GM15510 (cell line): ENCODE measurements at regions not wholly inside any gene's neighbourhood (a gene's known extent, or its start where the extent isn't known, plus 50 kb on each side); places are given as distances from the start of the nearest gene placed in this dataset.

Experiments used
- POLR2A ChIP-seq: IDR thresholded peaks from 3 replicates; pipeline ENCODE4 v1.6.1; 2011; ENCODE audit warnings: borderline replicate concordance; ENCODE audit not compliant: insufficient read length; ENCODE audit errors: extremely low read depth

GRCh38 chr6:11903645-11904044 lies 108.5 kb upstream of the HIVEP1 start:
- no peak for TF ChIP-seq POLR2A

- TF ChIP-seq POLR2A, result no peak
These were observed 109.6 kb upstream of the HIVEP1 start for GRCh38 chr6:11902527-11902926.

GRCh38 chr6:11900662-11901598 lies 111.2 kb upstream of the HIVEP1 start:
- TF ChIP-seq POLR2A, result no peak

- no peak for TF ChIP-seq POLR2A
These were observed 112.5 kb upstream of the HIVEP1 start for GRCh38 chr6:11899645-11900044.

GRCh38 chr6:11894212-11894611 lies 115.6 kb upstream of the ADTRP start:
- TF ChIP-seq POLR2A, result no peak

- TF ChIP-seq POLR2A, result no peak
These were observed 112.9 kb upstream of the ADTRP start for GRCh38 chr6:11891547-11891946.

GRCh38 chr6:11890849-11891248 lies 112.2 kb upstream of the ADTRP start:
- no peak for TF ChIP-seq POLR2A

GRCh38 chr6:11890209-11890608 lies 111.6 kb upstream of the ADTRP start:
- no peak for TF ChIP-seq POLR2A

- TF ChIP-seq POLR2A, result no peak
These were observed 111.0 kb upstream of the ADTRP start for GRCh38 chr6:11889572-11889971.

GRCh38 chr6:11888727-11889126 lies 110.1 kb upstream of the ADTRP start:
- no peak for TF ChIP-seq POLR2A

- TF ChIP-seq POLR2A, result no peak
These were observed 106.6 kb upstream of the ADTRP start for GRCh38 chr6:11885159-11885558.

- TF ChIP-seq POLR2A, result no peak
These were observed 100.1 kb upstream of the ADTRP start for GRCh38 chr6:11878735-11879134.

- TF ChIP-seq POLR2A, result no peak
These were observed 99.4 kb upstream of the ADTRP start for GRCh38 chr6:11878029-11878428.

- no peak for TF ChIP-seq POLR2A
These were observed 98.4 kb upstream of the ADTRP start for GRCh38 chr6:11876934-11877433.

- TF ChIP-seq POLR2A, result no peak
These were observed 96.9 kb upstream of the ADTRP start for GRCh38 chr6:11875325-11876109.
